ENCODE measurements at regions not wholly inside any gene's neighbourhood (a gene's known extent, or its start where the extent isn't known, plus 50 kb on each side); places are given as distances from the start of the nearest gene placed in this dataset.
A peak's percentile ranks its signal among the peaks of the same experiment; 100 is the strongest.

DNA sequence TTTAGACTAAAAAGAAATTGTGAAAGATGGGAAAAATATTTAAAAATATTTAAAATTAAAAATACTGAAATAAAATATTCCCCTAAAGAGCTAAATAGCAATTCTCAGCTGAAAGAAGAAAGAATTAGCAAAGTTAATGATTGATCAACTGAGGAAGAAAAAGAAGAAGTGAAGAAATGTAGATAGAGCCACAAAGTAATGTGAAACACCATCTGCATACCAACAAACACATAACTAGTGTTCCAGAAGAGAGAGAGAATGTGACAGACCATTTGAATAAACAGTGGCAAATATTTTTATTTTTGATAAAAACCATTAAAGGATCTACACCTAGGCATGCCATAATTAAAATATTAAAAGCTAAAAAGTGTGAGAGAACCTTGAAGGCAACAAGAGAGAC, 784.5 kb upstream of the ZWINT start:
- intact Hi-C loops (cut with DNase I): no loop called here
- no peak for DNase-seq
- Histone ChIP-seq H3K36me3 (ENCODE audit: control insufficient read depth in 2 of 3, insufficient read depth in 3 of 3, low read length in 3 of 3) (no peaks in the 10 kb centered on the region), H3K27me3 (ENCODE audit: control insufficient read depth, insufficient read depth, low read length) (no peaks in the 10 kb centered on the region), H3K9me3 (ENCODE audit: control insufficient read depth in 2 of 3, insufficient read depth in 1 of 3, low read length in 3 of 3) (no peaks in the 10 kb centered on the region), H3K9ac (ENCODE audit: low read length in 3 of 3) (no peak overlapping the region), H3K27ac (ENCODE audit: low read depth in 2 of 2, low read length in 2 of 2) (no peak overlapping the region), H3K4me3 (ENCODE audit: low read length in 3 of 3) (no peak overlapping the region), H3K4me1 (ENCODE audit: control insufficient read depth in 2 of 3, insufficient read depth in 2 of 3, low read depth in 1 of 3, low read length in 3 of 3) (no peaks in the 10 kb centered on the region)
- TF ChIP-seq, protein P1, sequence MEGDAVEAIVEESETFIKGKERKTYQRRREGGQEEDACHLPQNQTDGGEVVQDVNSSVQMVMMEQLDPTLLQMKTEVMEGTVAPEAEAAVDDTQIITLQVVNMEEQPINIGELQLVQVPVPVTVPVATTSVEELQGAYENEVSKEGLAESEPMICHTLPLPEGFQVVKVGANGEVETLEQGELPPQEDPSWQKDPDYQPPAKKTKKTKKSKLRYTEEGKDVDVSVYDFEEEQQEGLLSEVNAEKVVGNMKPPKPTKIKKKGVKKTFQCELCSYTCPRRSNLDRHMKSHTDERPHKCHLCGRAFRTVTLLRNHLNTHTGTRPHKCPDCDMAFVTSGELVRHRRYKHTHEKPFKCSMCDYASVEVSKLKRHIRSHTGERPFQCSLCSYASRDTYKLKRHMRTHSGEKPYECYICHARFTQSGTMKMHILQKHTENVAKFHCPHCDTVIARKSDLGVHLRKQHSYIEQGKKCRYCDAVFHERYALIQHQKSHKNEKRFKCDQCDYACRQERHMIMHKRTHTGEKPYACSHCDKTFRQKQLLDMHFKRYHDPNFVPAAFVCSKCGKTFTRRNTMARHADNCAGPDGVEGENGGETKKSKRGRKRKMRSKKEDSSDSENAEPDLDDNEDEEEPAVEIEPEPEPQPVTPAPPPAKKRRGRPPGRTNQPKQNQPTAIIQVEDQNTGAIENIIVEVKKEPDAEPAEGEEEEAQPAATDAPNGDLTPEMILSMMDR (IDR thresholded peaks at IDR 0.05; ENCODE audit: borderline replicate concordance, extremely low read depth, insufficient read depth): no peak
- no peak for FAIRE-seq

DNA sequence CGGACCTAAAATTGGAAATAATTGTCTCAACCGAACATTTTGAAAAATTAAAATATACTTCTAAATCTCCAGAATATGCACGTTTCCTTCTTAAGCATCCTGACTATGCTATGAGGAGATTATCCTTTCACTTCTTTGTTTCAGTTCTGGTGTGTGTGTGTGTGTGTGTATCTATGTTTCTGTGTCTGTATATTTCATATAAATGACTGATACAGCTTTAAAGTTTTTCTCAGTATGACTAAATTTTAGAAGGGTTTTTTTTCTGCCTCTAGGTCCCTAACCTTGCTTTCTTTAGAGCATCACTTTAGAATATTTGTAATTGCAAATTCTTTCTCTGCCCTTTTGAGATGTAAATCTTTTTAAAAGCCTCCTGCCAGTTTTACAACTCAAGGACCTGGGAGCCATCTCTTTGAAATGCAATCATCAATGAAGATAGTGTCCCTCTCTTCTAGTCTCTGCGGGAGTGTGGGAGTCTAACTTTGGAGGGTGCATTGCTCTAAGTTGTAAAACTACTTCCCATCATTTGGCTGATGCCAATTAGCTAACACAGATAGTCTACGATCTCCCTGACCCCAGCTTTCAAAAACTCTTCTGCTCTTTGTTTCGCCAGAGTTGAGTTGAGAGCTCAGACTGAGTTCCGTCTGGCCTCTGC, 782.0 kb upstream of the ZWINT start:
- H3K36me3 ChIP-seq (ENCODE audit: control insufficient read depth in 2 of 3, insufficient read depth in 3 of 3, low read length in 3 of 3): no peaks in the 10 kb centered on the region
- no peak overlapping the region for H3K27ac ChIP-seq (ENCODE audit: low read depth in 2 of 2, low read length in 2 of 2)
- DNase-seq: peak in 2 of 5 donors; percentile 8 to 15
- no peak overlapping the region for H3K9ac ChIP-seq (ENCODE audit: low read length in 3 of 3)
- intact Hi-C loops (cut with DNase I): no loop called here
- H3K4me1 ChIP-seq (ENCODE audit: control insufficient read depth in 2 of 3, insufficient read depth in 2 of 3, low read depth in 1 of 3, low read length in 3 of 3): no peaks in the 10 kb centered on the region
- no peak for FAIRE-seq
- H3K9me3 ChIP-seq (ENCODE audit: control insufficient read depth in 2 of 3, insufficient read depth in 1 of 3, low read length in 3 of 3): no peaks in the 10 kb centered on the region
- no peaks in the 10 kb centered on the region for H3K27me3 ChIP-seq (ENCODE audit: control insufficient read depth, insufficient read depth, low read length)
- TF ChIP-seq, protein P1 (IDR thresholded peaks at IDR 0.05; ENCODE audit: borderline replicate concordance, extremely low read depth, insufficient read depth): no peak
- no peak overlapping the region for H3K4me3 ChIP-seq (ENCODE audit: low read length in 3 of 3)

DNA sequence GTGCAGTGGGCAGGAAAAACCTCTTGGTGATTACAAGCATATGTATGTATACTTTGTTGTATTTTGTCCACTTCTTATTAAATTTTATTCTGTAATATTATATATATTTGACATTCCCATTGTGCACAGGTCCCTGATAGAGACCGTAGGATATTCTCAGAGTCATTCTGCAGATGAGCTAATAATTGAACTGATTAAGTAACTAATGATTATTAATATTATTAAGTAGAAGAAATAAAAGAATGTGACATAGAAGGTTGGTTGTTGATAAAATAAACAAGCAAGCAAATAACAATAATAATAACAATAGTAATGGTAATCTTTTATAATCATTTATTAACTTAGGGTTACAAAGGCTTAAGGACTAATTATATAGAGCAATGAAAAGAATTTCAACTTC, 780.6 kb upstream of the ZWINT start:
- Histone ChIP-seq H3K4me3 (ENCODE audit: low read length in 3 of 3) (no peak overlapping the region), H3K9ac (ENCODE audit: low read length in 3 of 3) (no peak overlapping the region), H3K27ac (ENCODE audit: low read depth in 2 of 2, low read length in 2 of 2) (no peak overlapping the region), H3K27me3 (ENCODE audit: control insufficient read depth, insufficient read depth, low read length) (no peaks in the 10 kb centered on the region), H3K36me3 (ENCODE audit: control insufficient read depth in 2 of 3, insufficient read depth in 3 of 3, low read length in 3 of 3) (no peaks in the 10 kb centered on the region), H3K9me3 (ENCODE audit: control insufficient read depth in 2 of 3, insufficient read depth in 1 of 3, low read length in 3 of 3) (no peaks in the 10 kb centered on the region), H3K4me1 (ENCODE audit: control insufficient read depth in 2 of 3, insufficient read depth in 2 of 3, low read depth in 1 of 3, low read length in 3 of 3) (no peaks in the 10 kb centered on the region)
- DNase-seq: no peak
- TF ChIP-seq, protein P1 (IDR thresholded peaks at IDR 0.05; ENCODE audit: borderline replicate concordance, extremely low read depth, insufficient read depth): no peak
- FAIRE-seq: no peak
- intact Hi-C loops (cut with DNase I): no loop called here

DNA sequence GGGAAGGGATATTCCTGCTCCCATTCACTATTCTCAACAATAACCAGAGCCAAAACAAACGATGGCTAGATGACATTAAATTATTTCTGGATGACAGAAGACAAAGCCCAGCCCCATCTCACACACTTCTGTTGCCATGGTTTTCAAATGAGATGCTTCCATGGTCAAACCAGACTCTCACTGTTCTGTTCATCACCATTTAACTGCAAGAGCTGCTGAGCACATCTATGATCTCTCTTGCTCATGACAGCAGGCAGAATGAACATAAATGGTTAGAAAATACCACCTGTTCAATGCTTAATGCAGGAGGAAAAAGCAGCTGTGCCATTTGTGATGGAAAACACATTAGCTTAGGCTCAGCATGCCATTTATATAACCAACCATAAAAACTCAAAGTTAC, 758.6 kb upstream of the ZWINT start:
- TF ChIP-seq, protein P1 (IDR thresholded peaks at IDR 0.05; ENCODE audit: borderline replicate concordance, extremely low read depth, insufficient read depth): no peak
- Histone ChIP-seq H3K9me3 (ENCODE audit: control insufficient read depth in 2 of 3, insufficient read depth in 1 of 3, low read length in 3 of 3) (no peaks in the 10 kb centered on the region), H3K27ac (ENCODE audit: low read depth in 2 of 2, low read length in 2 of 2) (no peak overlapping the region), H3K36me3 (ENCODE audit: control insufficient read depth in 2 of 3, insufficient read depth in 3 of 3, low read length in 3 of 3) (no peaks in the 10 kb centered on the region), H3K4me1 (ENCODE audit: control insufficient read depth in 2 of 3, insufficient read depth in 2 of 3, low read depth in 1 of 3, low read length in 3 of 3) (no peaks in the 10 kb centered on the region), H3K27me3 (ENCODE audit: control insufficient read depth, insufficient read depth, low read length) (no peaks in the 10 kb centered on the region), H3K9ac (ENCODE audit: low read length in 3 of 3) (no peak overlapping the region), H3K4me3 (ENCODE audit: low read length in 3 of 3) (no peak overlapping the region)
- no peak for FAIRE-seq
- DNase-seq: no peak
- intact Hi-C loops (cut with DNase I): no loop called here

Data from kidney (tissue), 13 donors.